CD8-positive, alpha-beta memory T cell (primary cell): ENCODE measurements at regions not wholly inside any gene's neighbourhood (a gene's known extent, or its start where the extent isn't known, plus 50 kb on each side); places are given as distances from the start of the nearest gene placed in this dataset.
"Not testable (repeated sequence)": the region's sequence is repeated elsewhere in the genome, so short reads cannot be mapped to it uniquely, and the experiment has no call there.

Experiments used
- CTCF ChIA-PET: fragments of 350-600 bp; sonication (Branson Sonifier 250); formaldehyde crosslinking; loops from one replicate; lab custom pipeline; 2021; ENCODE audit warnings: antibody characterized with exemption; lab: Charles Lee
- POLR2A ChIA-PET: fragments of 350-600 bp; sonication (Branson Sonifier 250); formaldehyde crosslinking; loops from one replicate; lab custom pipeline; 2021; ENCODE audit warnings: antibody characterized with exemption; lab: Charles Lee
- DNase-seq, 5 donors: peaks; one replicate each; pipeline versions ENCODE4 v3.0.0 to v3.0.0-alpha.2; 2020 to 2022; ENCODE audit warnings: mixed read lengths in 1 of 5
- H3K27ac ChIP-seq: one replicate; pipeline ENCODE4 v1.7.0; 2013; ENCODE audit warnings: low read depth, mild to moderate bottlenecking, low read length, moderate library complexity
- H3K27me3 ChIP-seq: 2 replicates; pipeline ENCODE4 v1.7.0; 2013; ENCODE audit warnings: low read length, mild to moderate bottlenecking; ENCODE audit not compliant: insufficient read depth, poor library complexity, severe bottlenecking
- H3K36me3 ChIP-seq: 2 replicates; pipeline ENCODE4 v1.7.0; 2013; ENCODE audit warnings: mild to moderate bottlenecking, low read length, moderate library complexity; ENCODE audit not compliant: insufficient read depth
- H3K4me1 ChIP-seq: 2 replicates; pipeline ENCODE4 v1.7.0; 2013; ENCODE audit warnings: mild to moderate bottlenecking, low read length, moderate library complexity; ENCODE audit not compliant: insufficient read depth
- H3K4me3 ChIP-seq: 2 replicates; pipeline ENCODE4 v1.7.0; 2013; ENCODE audit warnings: mild to moderate bottlenecking, low read length
- H3K9me3 ChIP-seq: 2 replicates; pipeline ENCODE4 v1.7.0; 2013; ENCODE audit warnings: mild to moderate bottlenecking, low read length
- H3K27ac Mint-ChIP-seq, 8 donors: one replicate each; pipeline ENCODE4 v1.8.0; 2020 to 2021; ENCODE audit warnings: mixed read lengths in 8 of 8, mild to moderate bottlenecking in 6 of 8, inconsistent platforms in 3 of 8, moderate library complexity in 3 of 8
- H3K27me3 Mint-ChIP-seq, 2 donors: one replicate each; pipeline ENCODE4 v1.8.0; 2020 to 2021; ENCODE audit warnings: mixed read lengths in 2 of 2, mild to moderate bottlenecking in 1 of 2, moderate library complexity in 1 of 2
- H3K36me3 Mint-ChIP-seq, 3 donors: one replicate each; pipeline ENCODE4 v1.8.0; 2020 to 2021; ENCODE audit warnings: mixed read lengths in 3 of 3, inconsistent platforms in 1 of 3, mild to moderate bottlenecking in 1 of 3
- H3K4me1 Mint-ChIP-seq, 3 donors: one replicate each; pipeline ENCODE4 v1.8.0; 2020 to 2021; ENCODE audit warnings: mixed read lengths in 3 of 3, inconsistent platforms in 1 of 3, mild to moderate bottlenecking in 1 of 3
- H3K4me3 Mint-ChIP-seq, 7 donors: one replicate each; pipeline ENCODE4 v1.8.0; 2020 to 2021; ENCODE audit warnings: mixed read lengths in 7 of 7, mild to moderate bottlenecking in 6 of 7, moderate library complexity in 4 of 7, inconsistent platforms in 2 of 7
- H3K9me3 Mint-ChIP-seq, 5 donors: one replicate each; pipeline ENCODE4 v1.8.0; 2020 to 2022; ENCODE audit warnings: mixed read lengths in 5 of 5, mild to moderate bottlenecking in 3 of 5, moderate library complexity in 2 of 5, inconsistent platforms in 1 of 5

GRCh38 chr16:21525029-21525895 lies 74.1 kb upstream of the METTL9 start:
- H3K4me3 Mint-ChIP-seq, H3K27me3 ChIP-seq, H3K36me3 ChIP-seq, H3K4me3 ChIP-seq, H3K9me3 ChIP-seq, POLR2A ChIA-PET, H3K4me1 ChIP-seq, H3K9me3 Mint-ChIP-seq, H3K27ac Mint-ChIP-seq, CTCF ChIA-PET, H3K4me1 Mint-ChIP-seq, H3K36me3 Mint-ChIP-seq, H3K27ac ChIP-seq, H3K27me3 Mint-ChIP-seq: not testable (repeated sequence)
- peak in 1 of 5 donors; percentile 48 for DNase-seq

GRCh38 chr16:21525956-21526922 lies 73.1 kb upstream of the METTL9 start:
- peak overlapping the region in 2 of 8 donors; percentile 51 to 94 for H3K27ac Mint-ChIP-seq
- POLR2A ChIA-PET, H3K4me1 Mint-ChIP-seq, H3K4me1 ChIP-seq, CTCF ChIA-PET, H3K36me3 Mint-ChIP-seq, H3K27me3 Mint-ChIP-seq, DNase-seq, H3K27ac ChIP-seq, H3K36me3 ChIP-seq, H3K4me3 ChIP-seq, H3K27me3 ChIP-seq, H3K9me3 Mint-ChIP-seq, H3K9me3 ChIP-seq, H3K4me3 Mint-ChIP-seq: not testable (repeated sequence)

GRCh38 chr16:21526923-21527807 lies 72.2 kb upstream of the METTL9 start:
- Histone ChIP-seq H3K36me3 (no peaks in the 10 kb centered on the region), H3K4me3 (no peak overlapping the region), H3K27ac (no peak overlapping the region), H3K9me3 (no peaks in the 10 kb centered on the region), H3K27me3 (no peaks in the 10 kb centered on the region), H3K4me1 (no peaks in the 10 kb centered on the region)
- ChIA-PET CTCF (no interaction called here), POLR2A (no interaction called here)
- DNase-seq, result no peak
- no peaks in the 10 kb centered on the region for H3K4me1 Mint-ChIP-seq
- no peaks in the 10 kb centered on the region for H3K9me3 Mint-ChIP-seq
- no peaks in the 10 kb centered on the region for H3K36me3 Mint-ChIP-seq
- peaks cover 4% of the 10 kb centered on the region in 2 donors for H3K27me3 Mint-ChIP-seq
- peak overlapping the region in 1 of 7 donors; percentile 13 for H3K4me3 Mint-ChIP-seq
- H3K27ac Mint-ChIP-seq, result peak overlapping the region in 1 of 8 donors; percentile 85

- CTCF ChIA-PET, H3K4me3 ChIP-seq, H3K27ac Mint-ChIP-seq, H3K27me3 Mint-ChIP-seq, H3K4me1 Mint-ChIP-seq, DNase-seq, H3K36me3 ChIP-seq, H3K27ac ChIP-seq, H3K27me3 ChIP-seq, H3K36me3 Mint-ChIP-seq, H3K9me3 Mint-ChIP-seq, H3K4me1 ChIP-seq, H3K4me3 Mint-ChIP-seq, H3K9me3 ChIP-seq, POLR2A ChIA-PET: not testable (repeated sequence)
These were observed 70.2 kb upstream of the METTL9 start for GRCh38 chr16:21529060-21529658.

- DNase-seq, H3K4me3 ChIP-seq, H3K4me1 Mint-ChIP-seq, H3K27me3 Mint-ChIP-seq, H3K9me3 ChIP-seq, H3K36me3 Mint-ChIP-seq, H3K4me1 ChIP-seq, H3K9me3 Mint-ChIP-seq, CTCF ChIA-PET, H3K27ac ChIP-seq, H3K27me3 ChIP-seq, H3K4me3 Mint-ChIP-seq, H3K36me3 ChIP-seq: not testable (repeated sequence)
- POLR2A ChIA-PET, result interaction anchor here (0.7 kb wide), 1 partner anchor 1164 kb away, joined by 3 read pairs; no protein-coding TSS in a partner anchor
- H3K27ac Mint-ChIP-seq, result peak overlapping the region in 1 of 8 donors; percentile 55
These were observed 68.5 kb upstream of the METTL9 start for GRCh38 chr16:21530729-21531383.

GRCh38 chr16:21532996-21533395 lies 66.4 kb upstream of the METTL9 start:
- H3K4me1 Mint-ChIP-seq, POLR2A ChIA-PET, H3K27me3 ChIP-seq, CTCF ChIA-PET, H3K27ac ChIP-seq, H3K4me3 Mint-ChIP-seq, H3K4me3 ChIP-seq, DNase-seq, H3K36me3 ChIP-seq, H3K27me3 Mint-ChIP-seq, H3K9me3 ChIP-seq, H3K36me3 Mint-ChIP-seq, H3K9me3 Mint-ChIP-seq, H3K27ac Mint-ChIP-seq, H3K4me1 ChIP-seq: not testable (repeated sequence)

- H3K27ac Mint-ChIP-seq, H3K9me3 ChIP-seq, H3K4me3 ChIP-seq, H3K27me3 Mint-ChIP-seq, H3K27ac ChIP-seq, H3K4me1 Mint-ChIP-seq, H3K36me3 ChIP-seq, CTCF ChIA-PET, H3K36me3 Mint-ChIP-seq, DNase-seq, POLR2A ChIA-PET, H3K4me1 ChIP-seq, H3K27me3 ChIP-seq, H3K4me3 Mint-ChIP-seq, H3K9me3 Mint-ChIP-seq: not testable (repeated sequence)
These were observed 65.9 kb upstream of the METTL9 start for GRCh38 chr16:21533474-21533873.
